ENCODE measurements at regions not wholly inside any gene's neighbourhood (a gene's known extent, or its start where the extent isn't known, plus 50 kb on each side); places are given as distances from the start of the nearest gene placed in this dataset.

GRCh38 chr15:25171111-25171811, 216.5 kb downstream of the SNRPN start:
- no peak for DNase-seq

GRCh38 chr15:25171856-25172687, 217.3 kb downstream of the SNRPN start:
- DNase-seq = no peak

- no peak for DNase-seq
Measured at GRCh38 chr15:25172691-25173090, 217.9 kb downstream of the SNRPN start.

- no peak for DNase-seq
Measured at GRCh38 chr15:25173241-25174028, 218.6 kb downstream of the SNRPN start.

GRCh38 chr15:25174149-25174548, 219.4 kb downstream of the SNRPN start:
- peak; percentile 5 for DNase-seq

- no peak for DNase-seq
Measured at GRCh38 chr15:25175033-25175788, 220.4 kb downstream of the SNRPN start.

GRCh38 chr15:25175789-25176615, 221.2 kb downstream of the SNRPN start:
- DNase-seq = no peak

- no peak for DNase-seq
Measured at GRCh38 chr15:25176616-25176923, 221.8 kb downstream of the SNRPN start.

GRCh38 chr15:25176991-25177954, 222.5 kb downstream of the SNRPN start:
- no peak for DNase-seq

GRCh38 chr15:25177955-25178801, 223.4 kb downstream of the SNRPN start:
- DNase-seq = no peak

GRCh38 chr15:25178835-25179672, 224.3 kb downstream of the SNRPN start:
- no peak for DNase-seq

- no peak for DNase-seq
Measured at GRCh38 chr15:25179673-25180511, 225.1 kb downstream of the SNRPN start.

GRCh38 chr15:25180606-25181292, 226.0 kb downstream of the SNRPN start:
- DNase-seq = no peak

- no peak for DNase-seq
Measured at GRCh38 chr15:25181293-25182097, 226.7 kb downstream of the SNRPN start.

GRCh38 chr15:25182098-25182478, 227.3 kb downstream of the SNRPN start:
- no peak for DNase-seq

GRCh38 chr15:25182736-25183445, 228.1 kb downstream of the SNRPN start:
- no peak for DNase-seq
